ENCODE measurements at regions not wholly inside any gene's neighbourhood (a gene's known extent, or its start where the extent isn't known, plus 50 kb on each side); places are given as distances from the start of the nearest gene placed in this dataset.

DNA sequence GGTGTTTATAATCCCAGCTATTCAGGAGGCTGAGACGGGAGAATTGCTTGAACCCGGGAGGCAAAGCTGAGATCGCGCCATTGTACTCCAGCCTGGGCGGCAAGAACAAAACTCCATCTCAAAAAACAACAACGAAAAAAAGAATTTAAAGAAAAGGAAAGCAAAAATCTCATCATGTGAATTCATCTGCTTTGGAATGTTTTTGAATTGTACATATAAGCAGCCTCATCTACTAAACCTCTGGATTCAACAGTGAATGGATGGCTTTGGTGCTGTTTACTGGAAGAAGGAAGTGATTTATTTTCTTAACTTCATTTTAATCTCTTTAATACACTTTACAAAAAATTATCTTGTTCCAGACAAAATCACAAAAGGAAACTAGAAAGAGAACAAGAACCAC is 51.8 kb upstream of the PNRC1 start:
- Mint-ChIP-seq H3K27ac (ENCODE audit: unreplicated experiment) (no peak overlapping the region), H3K4me3 (ENCODE audit: low read depth, unreplicated experiment) (no peak overlapping the region), H3K4me1 (ENCODE audit: low read depth, unreplicated experiment) (peaks cover 6% of the 10 kb centered on the region), H3K36me3 (ENCODE audit: insufficient read depth, unreplicated experiment) (no peaks in the 10 kb centered on the region), H3K9me3 (ENCODE audit: low read depth, unreplicated experiment) (no peaks in the 10 kb centered on the region), H3K27me3 (ENCODE audit: unreplicated experiment) (no peaks in the 10 kb centered on the region)
- DNase-seq, result no peak
- intact Hi-C loops (cut with micrococcal nuclease; ENCODE audit: unreplicated experiment), result no loop called here
- CTCF ChIA-PET, result no interaction called here
- no peak for TF ChIP-seq CTCF (IDR thresholded peaks at IDR 0.05; ENCODE audit: unreplicated experiment)
- no TSS peak for BruUV-seq (replicated peaks)

DNA sequence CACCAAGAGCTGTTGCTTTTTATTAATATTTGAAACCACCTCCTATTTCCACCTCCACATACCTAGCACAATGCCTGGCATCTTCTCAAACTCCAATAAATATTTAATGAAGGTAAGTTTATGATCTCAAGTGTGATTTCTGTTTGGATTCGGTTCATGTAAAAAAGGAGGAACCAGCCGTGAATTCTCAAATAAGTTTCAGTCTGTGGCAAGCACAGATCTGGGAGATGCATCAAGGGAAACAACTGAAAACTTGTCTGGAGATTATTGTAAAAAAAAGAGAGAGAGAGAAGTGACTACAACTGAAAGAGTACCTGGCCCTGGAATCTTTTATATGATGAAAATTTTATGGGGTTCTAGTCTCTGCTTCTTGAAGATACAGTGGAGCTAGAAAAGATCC is 52.8 kb upstream of the PNRC1 start:
- Mint-ChIP-seq H3K4me3 (ENCODE audit: low read depth, unreplicated experiment) (no peak overlapping the region), H3K36me3 (ENCODE audit: insufficient read depth, unreplicated experiment) (no peaks in the 10 kb centered on the region), H3K27me3 (ENCODE audit: unreplicated experiment) (no peaks in the 10 kb centered on the region), H3K9me3 (ENCODE audit: low read depth, unreplicated experiment) (no peaks in the 10 kb centered on the region), H3K4me1 (ENCODE audit: low read depth, unreplicated experiment) (peaks cover 10% of the 10 kb centered on the region), H3K27ac (ENCODE audit: unreplicated experiment) (no peak overlapping the region)
- intact Hi-C loops (cut with micrococcal nuclease; ENCODE audit: unreplicated experiment), result no loop called here
- no TSS peak for BruUV-seq (replicated peaks)
- no peak for TF ChIP-seq CTCF (IDR thresholded peaks at IDR 0.05; ENCODE audit: unreplicated experiment)
- DNase-seq, result no peak
- CTCF ChIA-PET, result interaction anchor here (1.3 kb wide), 1 partner anchor 8 kb away, joined by 8 read pairs; no protein-coding TSS in a partner anchor

GRCh38 chr6:89026151-89026550 is 54.4 kb upstream of the PNRC1 start:
- no peak overlapping the region for H3K4me3 Mint-ChIP-seq (ENCODE audit: low read depth, unreplicated experiment)
- TF ChIP-seq CTCF (IDR thresholded peaks at IDR 0.05; ENCODE audit: unreplicated experiment), result no peak
- H3K4me1 Mint-ChIP-seq (ENCODE audit: low read depth, unreplicated experiment), result peaks cover 22% of the 10 kb centered on the region
- no peaks in the 10 kb centered on the region for H3K9me3 Mint-ChIP-seq (ENCODE audit: low read depth, unreplicated experiment)
- CTCF ChIA-PET, result no interaction called here
- no peak for DNase-seq
- no peaks in the 10 kb centered on the region for H3K36me3 Mint-ChIP-seq (ENCODE audit: insufficient read depth, unreplicated experiment)
- H3K27ac Mint-ChIP-seq (ENCODE audit: unreplicated experiment), result no peak overlapping the region
- no peaks in the 10 kb centered on the region for H3K27me3 Mint-ChIP-seq (ENCODE audit: unreplicated experiment)
- BruUV-seq (replicated peaks), result no TSS peak
- intact Hi-C loops (cut with micrococcal nuclease; ENCODE audit: unreplicated experiment), result no loop called here

- CTCF ChIA-PET, result no interaction called here
- no peak for DNase-seq
- Mint-ChIP-seq H3K4me3 (ENCODE audit: low read depth, unreplicated experiment) (no peak overlapping the region), H3K27ac (ENCODE audit: unreplicated experiment) (no peak overlapping the region), H3K36me3 (ENCODE audit: insufficient read depth, unreplicated experiment) (no peaks in the 10 kb centered on the region), H3K9me3 (ENCODE audit: low read depth, unreplicated experiment) (no peaks in the 10 kb centered on the region), H3K4me1 (ENCODE audit: low read depth, unreplicated experiment) (peaks cover 22% of the 10 kb centered on the region), H3K27me3 (ENCODE audit: unreplicated experiment) (no peaks in the 10 kb centered on the region)
- intact Hi-C loops (cut with micrococcal nuclease; ENCODE audit: unreplicated experiment), result no loop called here
- TF ChIP-seq CTCF (IDR thresholded peaks at IDR 0.05; ENCODE audit: unreplicated experiment), result no peak
- BruUV-seq (replicated peaks), result no TSS peak
Observed at GRCh38 chr6:89025633-89026032, 54.9 kb upstream of the PNRC1 start.

GRCh38 chr6:89024456-89024855 is 56.1 kb upstream of the PNRC1 start:
- intact Hi-C loops (cut with micrococcal nuclease; ENCODE audit: unreplicated experiment), result no loop called here
- no peak for TF ChIP-seq CTCF (IDR thresholded peaks at IDR 0.05; ENCODE audit: unreplicated experiment)
- no peaks in the 10 kb centered on the region for H3K9me3 Mint-ChIP-seq (ENCODE audit: low read depth, unreplicated experiment)
- H3K27ac Mint-ChIP-seq (ENCODE audit: unreplicated experiment), result no peak overlapping the region
- BruUV-seq (replicated peaks), result no TSS peak
- CTCF ChIA-PET, result no interaction called here
- H3K27me3 Mint-ChIP-seq (ENCODE audit: unreplicated experiment), result no peaks in the 10 kb centered on the region
- H3K36me3 Mint-ChIP-seq (ENCODE audit: insufficient read depth, unreplicated experiment), result no peaks in the 10 kb centered on the region
- H3K4me1 Mint-ChIP-seq (ENCODE audit: low read depth, unreplicated experiment), result peaks cover 22% of the 10 kb centered on the region
- no peak overlapping the region for H3K4me3 Mint-ChIP-seq (ENCODE audit: low read depth, unreplicated experiment)
- no peak for DNase-seq

Measured in Calu3 (cell line).